ENCODE measurements at regions not wholly inside any gene's neighbourhood (a gene's known extent, or its start where the extent isn't known, plus 50 kb on each side); places are given as distances from the start of the nearest gene placed in this dataset.

- 100% methylated on average over 1 of the region's 1 CpG for WGBS
- TF ChIP-seq REST (IDR thresholded peaks at IDR 0.05): no peak
- TF ChIP-seq JUND (IDR thresholded peaks at IDR 0.05): no peak
- no peak for TF ChIP-seq MAX (IDR thresholded peaks at IDR 0.05)
- TF ChIP-seq RAD21 (IDR thresholded peaks at IDR 0.05): no peak
- TF ChIP-seq RXRA (IDR thresholded peaks at IDR 0.05): no peak
- no peak for TF ChIP-seq TAF1 (conservative IDR thresholded peaks at IDR 0.05)
- no peak for TF ChIP-seq ATF3 (IDR thresholded peaks at IDR 0.05)
- TF ChIP-seq CTCF (IDR thresholded peaks at IDR 0.05; ENCODE audit: low read depth, low read length, missing input control): no peak
- no peak for TF ChIP-seq YY1 (IDR thresholded peaks at IDR 0.05)
- TF ChIP-seq GABPA (IDR thresholded peaks at IDR 0.05 in 1 of 2, conservative IDR thresholded peaks at IDR 0.05 in 1 of 2): no peak
- TF ChIP-seq NR2F2 (IDR thresholded peaks at IDR 0.05): no peak
- TF ChIP-seq HNF4G (IDR thresholded peaks at IDR 0.05): no peak
- no peak for TF ChIP-seq SP1 (IDR thresholded peaks at IDR 0.05)
- no peak for TF ChIP-seq FOXA2 (IDR thresholded peaks at IDR 0.05)
- TF ChIP-seq ZBTB33 (IDR thresholded peaks at IDR 0.05): no peak
- no peak for TF ChIP-seq HNF4A (conservative IDR thresholded peaks at IDR 0.05)
- TF ChIP-seq EGR1 (IDR thresholded peaks at IDR 0.05; ENCODE audit: low read depth in 2 of 2): no peak
- TF ChIP-seq FOXA1 (IDR thresholded peaks at IDR 0.05): no peak
- DNase-seq (ENCODE audit: low spot score): no peak
- Histone ChIP-seq H3K4me1 (ENCODE audit: control insufficient read depth in 4 of 4, insufficient read depth in 4 of 4, low read length in 3 of 4) (peaks cover 0 to 1% (median 0%) of the 10 kb centered on the region in 4 donors), H3K9ac (ENCODE audit: low read depth in 1 of 2, low read length in 2 of 2) (no peak overlapping the region), H3K27me3 (ENCODE audit: control insufficient read depth in 4 of 4, insufficient read depth in 4 of 4, low read length in 3 of 4) (no peaks in the 10 kb centered on the region), H3K36me3 (ENCODE audit: control insufficient read depth in 4 of 4, insufficient read depth in 3 of 4, low read depth in 1 of 4, low read length in 3 of 4) (peaks cover 0 to 3% (median under 1%) of the 10 kb centered on the region in 4 donors), H3K4me3 (ENCODE audit: low read depth in 1 of 3, low read length in 3 of 3) (no peak overlapping the region), H3K27ac (ENCODE audit: low read depth in 1 of 2, low read length in 2 of 2) (no peak overlapping the region), H3K9me3 (ENCODE audit: control insufficient read depth in 4 of 4, low read length in 3 of 4) (no peaks in the 10 kb centered on the region)
Measured at GRCh38 chr7:22954251-22954650, 59.7 kb downstream of the HYCC1 start.

All from liver (tissue), 8 donors.